H1 (cell line): ENCODE measurements at regions not wholly inside any gene's neighbourhood (a gene's known extent, or its start where the extent isn't known, plus 50 kb on each side); places are given as distances from the start of the nearest gene placed in this dataset.

Experiments
- RFX5 ChIP-seq: IDR thresholded peaks from 2 replicates; pipeline ENCODE4 v1.6.1; 2011; ENCODE audit warnings: low read depth, low read length, improper control_type of control experiment, borderline replicate concordance
- SIN3A ChIP-seq, 2 experiments: IDR thresholded peaks in 1 of 2; conservative IDR thresholded peaks in 1 of 2; 2 replicates each; pipeline ENCODE4 v1.6.1; 2011 to 2012; ENCODE audit warnings: low read length in 2 of 2, improper control_type of control experiment in 1 of 2, low read depth in 1 of 2, mild to moderate bottlenecking in 1 of 2
- TBP ChIP-seq: IDR thresholded peaks from 2 replicates; pipeline ENCODE4 v1.6.1; 2011; ENCODE audit warnings: low read depth, low read length, improper control_type of control experiment

DNA sequence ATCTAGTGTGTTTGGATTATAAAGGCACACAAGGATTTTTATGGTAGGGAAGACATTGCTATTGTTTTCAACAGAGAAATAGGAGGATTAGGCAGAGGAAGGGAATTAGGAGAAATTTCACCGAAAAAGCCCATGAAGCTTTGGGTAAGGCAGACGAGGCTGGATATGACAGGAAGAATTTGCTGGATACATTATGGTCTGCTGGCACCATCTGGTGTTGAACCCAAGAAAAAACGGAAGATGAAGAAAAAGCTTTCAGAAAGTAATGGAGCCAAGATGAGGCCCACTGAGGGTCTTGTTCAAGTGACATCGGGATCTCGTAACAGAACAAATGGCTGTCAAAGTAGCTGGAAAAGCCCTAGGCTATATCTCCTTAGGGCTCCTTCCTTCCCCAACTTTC lies 56.5 kb downstream of the OR2J2 start (continued):
- TF ChIP-seq RFX5 (no peak), TBP (no peak), SIN3A (conservative IDR thresholded peaks at IDR 0.05 in 1 of 2, IDR thresholded peaks at IDR 0.05 in 1 of 2; ENCODE audit: low read depth in 1 of 2, low read length in 2 of 2) (no peak)
